Right lobe of liver (tissue), 4 donors: ENCODE measurements at regions not wholly inside any gene's neighbourhood (a gene's known extent, or its start where the extent isn't known, plus 50 kb on each side); places are given as distances from the start of the nearest gene placed in this dataset.

ENCODE experiments used
- CTCF ChIP-seq, 4 donors: fragments of 200-600 bp in 3 of 4; fragments of 450-650 bp in 1 of 4; IDR thresholded peaks; one replicate each; pipeline versions ENCODE4 v1.5.1 to v1.8.0; 2016 to 2022; ENCODE audit warnings: antibody characterized with exemption in 4 of 4, mild to moderate bottlenecking in 2 of 4
- POLR2A ChIP-seq: fragments of 450-650 bp; IDR thresholded peaks from one replicate; pipeline ENCODE4 v1.6.1; 2017; ENCODE audit warnings: antibody characterized with exemption, mild to moderate bottlenecking
- donor health status: DM: no; HTN: no; CAD: no.
- donor health status: DM: no; HTN: no; CAD: no.
- donor health status: DM: no; HTN: yes; CAD: no.

GRCh38 chr21:36538761-36539160 lies 58.8 kb upstream of the CLDN14 start:
- no peak for TF ChIP-seq CTCF (IDR thresholded peaks at IDR 0.05)
- TF ChIP-seq POLR2A = no peak
